Mammary epithelial cell (primary cell): ENCODE measurements at regions not wholly inside any gene's neighbourhood (a gene's known extent, or its start where the extent isn't known, plus 50 kb on each side); places are given as distances from the start of the nearest gene placed in this dataset.

Experiments used
- CTCF ChIP-seq, 2 donors: IDR thresholded peaks in 1 of 2; conservative IDR thresholded peaks in 1 of 2; 2 replicates each; pipeline ENCODE4 v1.5.1; 2011 to 2012; ENCODE audit warnings: inconsistent platforms in 2 of 2, low read length in 2 of 2, mild to moderate bottlenecking in 2 of 2, control low read depth in 1 of 2, low read depth in 1 of 2; ENCODE audit not compliant: insufficient read depth in 1 of 2; ENCODE audit errors: extremely low read depth in 1 of 2
- EZH2 ChIP-seq: IDR thresholded peaks from 2 replicates; pipeline ENCODE4 v1.6.1; 2012; ENCODE audit warnings: low read length, inconsistent platforms, borderline replicate concordance

GRCh38 chr5:44652674-44653073 lies 156.1 kb upstream of the MRPS30 start:
- no peak for TF ChIP-seq EZH2
- TF ChIP-seq CTCF (conservative IDR thresholded peaks at IDR 0.05 in 1 of 2, IDR thresholded peaks at IDR 0.05 in 1 of 2; ENCODE audit: extremely low read depth in 1 of 2, insufficient read depth in 1 of 2, low read depth in 1 of 2, low read length in 2 of 2): no peak
